Stimulated activated CD8-positive, alpha-beta memory T cell treated with anti-CD3 and anti-CD28 coated beads, Interleukin-7, amount 100 ng/mL, for 24 hours (primary cell): ENCODE measurements at regions not wholly inside any gene's neighbourhood (a gene's known extent, or its start where the extent isn't known, plus 50 kb on each side); places are given as distances from the start of the nearest gene placed in this dataset.

Experiments
- DNase-seq: peaks from one replicate; pipeline ENCODE4 v3.0.0-alpha.2; 2020; ENCODE audit warnings: low read depth

DNA sequence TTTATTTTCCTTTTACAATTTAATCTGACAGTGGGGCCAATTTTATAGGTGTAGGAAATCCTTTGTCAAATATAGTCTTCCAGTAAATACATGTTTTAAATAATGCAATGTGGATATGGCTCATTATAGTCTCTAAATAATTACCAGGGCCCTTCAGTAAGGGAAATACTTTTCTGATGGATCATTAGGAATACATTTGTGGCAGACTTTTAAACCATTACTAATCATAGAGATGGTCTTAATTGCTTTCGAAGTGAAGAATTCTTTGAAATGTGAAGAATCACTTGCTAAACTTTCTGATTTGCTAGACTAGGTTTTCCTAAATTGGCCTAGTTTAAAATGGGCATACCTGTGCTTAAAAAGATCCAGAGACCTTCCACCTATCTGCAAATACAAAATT, 105.6 kb upstream of the ELL2 start:
- no peak for DNase-seq

DNA sequence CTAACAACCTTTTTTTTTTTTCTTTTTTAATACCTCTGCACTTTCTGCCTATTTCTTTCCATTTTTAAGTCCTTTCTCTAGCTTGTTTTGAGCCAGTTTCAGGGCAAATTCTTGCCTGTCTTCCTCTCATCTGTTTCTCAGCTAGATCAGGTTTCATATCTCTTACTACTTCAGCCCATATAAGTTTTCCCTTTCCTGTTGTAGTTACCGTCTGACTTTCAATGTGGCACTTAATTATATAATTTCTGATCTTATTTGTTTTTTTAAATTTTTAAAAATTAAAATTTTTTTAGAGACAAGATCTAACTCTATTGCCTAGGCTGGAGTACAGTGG, 104.7 kb upstream of the ELL2 start:
- DNase-seq = no peak

DNA sequence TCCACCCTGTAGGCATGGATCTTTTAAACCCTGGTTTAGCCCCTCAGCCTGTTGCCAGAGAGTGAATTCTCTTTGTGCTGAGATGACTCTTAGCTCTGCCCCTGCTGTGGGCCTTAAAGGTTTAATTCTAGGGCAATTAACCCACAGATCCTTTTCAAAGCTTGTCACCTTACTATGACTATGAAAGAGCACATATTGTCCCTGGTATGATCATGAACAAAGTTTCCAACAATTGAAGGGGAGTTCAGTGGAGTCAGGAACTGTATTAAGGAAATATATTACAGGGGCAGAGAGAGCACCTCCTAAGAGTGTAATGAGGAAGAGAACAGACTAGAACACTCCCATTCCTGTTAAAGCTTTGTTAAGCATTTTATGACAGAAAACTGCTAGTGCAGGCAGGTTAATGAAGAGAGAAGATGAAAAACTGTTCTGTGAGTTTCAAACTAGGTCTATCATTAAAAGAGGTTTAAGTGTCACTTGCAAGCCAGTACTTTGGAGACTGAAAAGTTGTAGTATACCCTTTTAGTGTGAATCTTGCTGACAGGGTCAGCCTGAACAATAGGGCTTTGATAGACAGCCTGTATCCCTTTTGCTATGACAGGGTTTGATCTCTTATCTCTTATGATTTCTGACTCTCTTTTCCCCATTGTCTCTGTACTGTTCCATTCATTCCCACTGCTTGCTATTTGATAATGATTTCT, 104.2 kb upstream of the ELL2 start:
- no peak for DNase-seq

DNA sequence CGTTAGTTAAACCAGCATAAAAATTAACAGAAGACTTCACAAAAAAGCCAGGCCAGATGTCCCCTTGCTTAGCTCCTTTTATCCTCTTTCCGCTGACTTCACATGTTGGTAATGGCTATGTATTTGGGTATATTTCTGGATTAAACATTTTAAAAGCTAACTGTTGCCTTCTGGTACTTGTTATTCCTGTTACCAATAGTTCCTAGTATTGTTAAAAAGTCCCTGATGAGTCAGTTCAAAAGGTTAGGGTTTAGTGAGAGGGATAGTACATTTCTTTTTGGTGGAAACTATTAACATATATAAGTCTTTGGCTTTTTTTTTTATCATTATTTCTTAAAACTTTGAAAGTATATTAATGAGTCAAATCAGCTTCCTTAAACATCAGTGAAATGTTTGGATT, 103.2 kb upstream of the ELL2 start:
- no peak for DNase-seq

GRCh38 chr5:96062836-96063235, 101.2 kb upstream of the ELL2 start:
- DNase-seq = no peak

DNA sequence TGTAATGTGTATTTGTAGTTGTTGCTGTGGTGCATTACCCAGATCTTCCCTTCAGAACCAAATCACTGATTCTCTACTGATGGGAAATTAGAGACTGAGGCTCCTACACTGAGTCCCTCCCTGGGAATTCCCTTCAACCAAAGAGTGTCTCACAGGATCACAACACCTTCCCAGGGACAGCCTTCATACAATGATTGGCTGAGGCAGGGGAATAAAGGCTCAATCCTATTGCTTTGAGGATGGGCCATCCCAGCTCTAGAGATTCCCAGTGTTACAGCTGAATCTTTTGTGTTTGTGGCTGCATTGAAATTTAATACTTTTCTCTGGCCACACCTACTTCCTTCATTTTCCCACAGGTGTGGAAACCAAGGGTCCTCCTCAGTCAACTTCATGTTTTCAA, 96.4 kb upstream of the ELL2 start:
- no peak for DNase-seq

- DNase-seq = no peak
These were observed 92.8 kb upstream of the ELL2 start for GRCh38 chr5:96054311-96055030.

DNA sequence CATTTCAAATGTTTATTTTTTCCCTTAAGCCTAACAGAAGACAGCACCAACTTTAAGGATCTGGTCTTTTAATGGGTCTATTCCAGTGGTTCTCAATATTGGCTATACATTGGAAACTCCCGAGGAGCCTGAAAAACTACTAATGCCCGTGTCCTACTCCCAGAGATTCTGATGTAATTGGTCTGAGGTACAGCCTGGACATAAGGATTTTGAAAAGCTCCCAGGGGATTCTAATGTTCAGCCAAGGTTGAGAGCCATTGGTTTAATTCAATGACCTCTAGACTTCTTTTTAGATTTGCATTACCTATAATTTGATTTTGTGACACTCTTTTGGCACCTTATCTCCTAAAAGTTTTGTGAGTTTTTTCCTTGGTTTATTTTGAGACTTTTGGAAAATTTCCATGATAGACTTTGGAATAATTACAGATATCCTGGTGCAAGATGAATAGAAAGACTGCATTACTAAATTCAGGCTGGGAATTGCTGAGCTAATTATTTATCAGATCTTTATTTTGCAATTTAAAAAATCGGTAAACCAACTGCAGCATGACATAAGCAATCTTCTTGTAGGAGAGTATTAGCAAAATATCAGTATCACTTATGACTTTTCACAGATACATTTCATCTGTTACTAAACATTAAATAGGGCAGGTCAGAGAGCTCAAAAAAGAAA, 91.5 kb upstream of the ELL2 start:
- DNase-seq = no peak

GRCh38 chr5:96052374-96052773, 90.7 kb upstream of the ELL2 start:
- no peak for DNase-seq

DNA sequence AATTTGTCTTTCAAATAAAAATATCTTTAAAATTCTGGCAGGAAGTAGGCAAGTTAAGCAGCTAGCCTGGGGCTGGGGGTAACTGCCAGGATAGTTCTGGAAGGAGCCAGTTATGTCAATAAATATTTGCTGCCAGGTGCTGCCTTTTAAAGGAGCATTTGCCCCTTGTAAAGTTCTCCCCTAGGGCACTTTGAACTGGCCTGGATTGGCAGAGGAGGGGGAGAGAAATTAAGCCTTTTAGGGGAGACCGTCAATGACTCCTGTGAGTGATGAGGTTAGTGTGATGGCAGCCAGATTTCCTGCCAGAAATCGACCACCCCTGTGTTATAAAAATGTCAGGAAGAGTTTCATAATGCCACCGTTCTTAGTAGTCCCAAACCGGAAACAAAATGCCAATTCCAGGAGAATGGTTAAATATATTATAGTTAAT, 89.8 kb upstream of the ELL2 start:
- no peak for DNase-seq

DNA sequence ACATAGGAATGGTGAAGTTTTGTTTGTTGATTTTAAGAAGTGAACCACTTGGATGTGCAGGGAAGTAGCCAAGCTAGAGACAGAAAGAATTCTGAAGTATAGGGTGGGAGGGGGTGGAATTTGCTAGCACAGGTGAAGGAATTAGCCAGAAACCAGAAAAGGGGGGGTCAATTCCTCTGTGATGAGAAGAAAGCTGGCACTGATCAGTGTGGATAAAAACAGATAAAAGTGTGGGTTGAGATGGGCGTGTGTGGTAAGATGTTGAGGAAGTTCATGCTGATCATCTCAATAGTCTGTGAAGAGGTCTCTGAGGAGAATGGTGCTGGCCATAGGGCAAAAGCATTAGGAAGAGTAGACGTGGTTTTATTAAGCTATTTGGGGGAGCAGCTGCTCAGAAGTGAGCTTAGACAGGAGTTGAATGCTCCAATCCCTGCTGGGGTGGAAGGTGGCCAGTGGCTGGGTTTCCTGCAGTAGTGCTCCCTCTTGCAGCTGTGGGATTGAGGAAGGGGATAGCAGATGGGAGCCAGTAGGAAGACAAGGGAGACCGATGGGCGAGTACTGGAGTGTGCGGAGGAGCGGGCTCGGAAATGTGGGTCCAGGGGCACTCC, 88.7 kb upstream of the ELL2 start:
- DNase-seq = no peak

GRCh38 chr5:96049398-96050272, 88.0 kb upstream of the ELL2 start:
- no peak for DNase-seq

- no peak for DNase-seq
These were observed 87.1 kb upstream of the ELL2 start for GRCh38 chr5:96048763-96049162.

GRCh38 chr5:96045888-96046287, 84.2 kb upstream of the ELL2 start:
- DNase-seq = no peak

DNA sequence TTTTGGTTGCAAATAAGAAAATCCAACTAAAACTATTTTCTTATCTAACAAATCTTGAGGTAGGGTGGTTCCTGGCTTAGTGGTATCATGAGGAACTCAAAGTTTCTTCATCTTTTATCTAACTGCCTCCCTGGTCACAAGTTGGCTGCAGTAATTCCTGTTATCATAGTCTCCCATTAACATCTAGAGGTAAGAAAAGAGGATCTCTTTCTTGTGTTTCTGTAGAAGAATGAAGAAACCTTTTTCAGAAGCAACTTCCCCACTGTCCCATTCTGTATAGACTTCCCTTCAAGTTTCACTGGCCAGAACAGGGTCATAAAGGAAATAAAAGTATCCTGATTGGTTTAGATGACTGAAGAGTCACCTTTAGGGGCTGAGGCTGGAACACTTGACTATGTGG, 81.8 kb upstream of the ELL2 start:
- DNase-seq = no peak

DNA sequence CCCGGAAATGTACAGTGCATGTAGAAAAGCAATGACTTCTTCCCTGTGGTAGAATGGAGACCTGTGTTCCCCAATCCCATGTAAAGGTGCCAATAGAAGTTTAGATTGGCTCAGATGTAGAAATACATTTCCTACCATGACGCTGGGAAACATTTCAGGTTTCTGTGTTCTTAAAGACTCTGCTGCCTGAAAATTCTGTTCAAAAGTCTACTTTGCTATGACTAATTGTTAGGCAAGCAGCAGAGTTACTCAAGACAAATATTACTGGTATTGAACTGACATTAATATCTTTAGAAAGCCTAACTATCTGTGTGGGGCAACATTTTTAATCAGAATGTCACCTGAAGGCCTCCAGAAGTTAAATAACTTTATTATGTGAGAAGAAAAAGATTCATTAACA, 75.5 kb upstream of the ELL2 start:
- no peak for DNase-seq

GRCh38 chr5:96036301-96036700, 74.7 kb upstream of the ELL2 start:
- no peak for DNase-seq

DNA sequence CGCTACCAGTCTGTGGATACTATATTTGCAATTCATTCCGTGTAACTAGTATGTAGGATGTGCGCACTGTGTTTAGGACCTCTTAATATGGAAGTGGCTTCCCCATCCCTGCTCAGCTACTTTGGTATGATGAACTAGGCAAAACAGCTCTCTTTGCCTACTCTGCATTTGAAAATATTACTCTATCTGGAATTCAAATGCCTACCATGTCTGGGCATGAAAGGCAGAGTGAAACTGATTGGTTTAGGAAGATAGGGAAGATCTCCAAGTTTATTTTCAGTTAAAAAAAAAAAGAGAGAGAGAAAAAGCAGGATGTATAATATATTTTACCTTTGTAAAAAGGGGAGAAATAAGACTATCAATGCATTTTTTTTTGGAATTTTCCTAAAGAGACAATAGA, 74.1 kb upstream of the ELL2 start:
- no peak for DNase-seq

DNA sequence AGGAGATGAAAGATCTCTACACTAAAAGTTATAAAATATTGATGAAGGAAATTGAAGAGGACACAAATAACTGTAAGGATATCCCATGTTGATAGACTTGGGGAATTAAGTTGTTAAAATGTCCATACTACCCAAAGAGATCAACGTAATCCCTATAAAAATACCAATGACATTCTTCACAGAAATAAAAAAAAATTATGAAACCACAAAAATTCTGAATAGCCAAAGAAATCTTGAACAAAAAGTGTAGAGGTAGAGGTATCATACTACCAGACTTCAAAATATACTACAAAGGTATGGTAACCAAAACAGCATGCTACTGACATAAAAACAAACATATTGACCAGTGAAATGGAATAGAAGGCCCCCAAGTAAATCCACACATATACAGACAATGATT, 71.5 kb upstream of the ELL2 start:
- DNase-seq = no peak

DNA sequence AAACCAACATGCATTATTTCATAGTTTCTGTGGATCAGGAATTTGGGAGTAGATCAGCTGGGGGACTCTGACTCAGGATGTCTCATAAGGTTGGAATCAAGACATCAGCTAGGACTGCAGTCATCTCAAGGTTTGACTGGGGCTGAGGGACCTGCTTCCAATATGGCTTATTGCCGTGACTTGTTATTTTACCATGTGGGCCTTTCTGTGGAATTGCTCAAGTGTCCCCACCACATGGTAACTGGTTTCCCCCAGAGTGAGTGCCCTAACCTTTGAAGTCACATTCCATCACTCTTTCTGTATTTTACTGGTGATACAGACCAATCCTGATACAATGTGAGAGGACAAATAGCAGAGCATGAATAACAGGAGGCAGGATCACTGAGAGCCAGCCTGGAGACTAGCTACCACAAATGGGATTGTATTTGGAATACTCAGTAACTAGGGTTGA, 70.2 kb upstream of the ELL2 start:
- DNase-seq = no peak

DNA sequence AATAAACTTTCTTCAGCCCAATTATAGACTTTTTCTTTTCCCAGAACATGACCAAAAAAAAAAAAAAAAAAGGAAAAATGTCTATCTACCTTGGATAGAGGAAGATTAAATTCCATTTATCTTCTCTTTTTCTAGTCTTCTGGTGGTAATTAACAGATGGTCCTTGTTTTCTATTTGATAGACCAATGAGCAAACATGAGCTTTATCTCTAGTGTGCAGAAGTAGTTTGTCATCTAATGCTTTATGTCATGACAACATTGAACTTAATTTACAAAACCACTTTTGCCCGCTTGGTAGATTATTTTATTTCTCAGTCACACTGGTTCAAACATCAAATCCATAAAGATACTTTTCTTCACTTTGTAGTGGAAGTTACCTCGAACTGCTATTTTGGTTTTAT, 69.5 kb upstream of the ELL2 start:
- no peak for DNase-seq

DNA sequence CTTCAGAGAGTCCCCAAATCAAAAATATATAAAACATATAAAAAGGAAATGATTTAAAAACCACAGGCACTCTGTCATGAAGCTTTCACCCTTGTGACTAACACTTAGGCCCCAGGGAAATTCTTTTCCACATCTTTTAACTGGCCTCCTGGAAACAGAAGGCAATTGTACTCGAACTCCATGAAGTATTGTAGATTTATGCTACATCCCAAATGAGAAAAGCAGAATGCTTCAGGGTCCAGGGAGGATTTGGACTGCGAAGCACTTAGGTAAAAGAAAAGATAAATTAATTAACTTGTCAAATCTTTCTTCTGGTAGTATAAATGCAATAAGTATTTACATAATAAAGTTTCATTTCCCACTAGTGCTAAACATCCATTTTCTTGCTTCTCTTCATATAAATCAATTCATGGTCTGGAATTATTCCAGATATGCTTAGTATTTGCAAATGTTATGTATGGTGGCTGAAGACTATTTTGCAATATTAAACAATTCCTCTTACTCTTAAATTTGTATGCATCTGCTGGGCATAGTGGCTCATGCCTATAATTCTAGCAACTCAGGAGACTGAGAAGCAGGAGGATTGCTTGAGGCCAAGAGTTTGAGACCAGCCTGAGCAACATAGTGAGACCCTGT, 64.9 kb upstream of the ELL2 start:
- no peak for DNase-seq
